Activated CD4-positive, alpha-beta T cell treated with anti-CD3 and anti-CD28 coated beads, Interleukin-2, amount 50 U/mL, for 24 hours (primary cell): ENCODE measurements at regions not wholly inside any gene's neighbourhood (a gene's known extent, or its start where the extent isn't known, plus 50 kb on each side); places are given as distances from the start of the nearest gene placed in this dataset.

Experiments used
- DNase-seq, 2 donors: peaks; one replicate each; pipeline ENCODE4 v3.0.0-alpha.2; 2020; ENCODE audit warnings: low read depth in 1 of 2, low spot score in 1 of 2

DNA sequence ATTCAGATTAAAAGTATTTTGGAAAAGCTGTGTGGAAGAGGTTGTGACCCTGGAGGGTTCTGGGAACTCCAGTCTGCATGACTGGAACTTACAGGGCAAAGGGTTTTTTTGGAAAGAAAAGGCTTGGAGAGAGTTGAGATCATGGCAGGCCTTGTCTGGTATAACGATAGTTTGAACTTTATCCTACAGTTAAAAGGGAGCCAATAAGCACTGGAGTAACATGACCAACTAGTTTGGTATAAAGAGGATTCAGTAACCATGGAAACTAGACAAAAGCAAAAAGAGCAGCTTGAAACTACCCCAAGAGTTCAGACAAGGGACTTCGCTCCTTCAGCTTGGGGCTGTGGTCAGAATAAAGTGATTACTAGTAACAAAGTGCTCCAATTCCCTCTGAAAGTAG, 151.2 kb upstream of the TMCO5A start:
- no peak for DNase-seq

DNA sequence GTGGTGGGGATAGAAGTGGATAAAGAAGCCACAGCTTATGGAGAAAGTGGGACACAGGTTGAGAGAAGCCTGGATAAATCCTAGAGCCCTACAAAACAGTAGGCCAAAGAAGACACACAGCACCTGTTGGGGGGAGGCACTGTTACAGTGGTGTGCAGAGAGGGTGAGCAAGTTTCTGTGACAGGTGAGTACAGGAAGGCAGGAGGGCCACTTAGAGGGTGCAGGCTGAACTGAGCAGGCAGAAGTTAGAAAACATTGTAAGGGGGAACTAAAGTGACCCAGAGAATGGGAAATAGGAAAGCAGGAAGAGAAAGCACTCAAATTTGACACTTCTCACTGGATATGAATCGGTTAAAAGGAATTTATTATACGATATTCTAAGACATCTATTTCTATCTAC, 146.1 kb upstream of the TMCO5A start:
- DNase-seq = no peak

- DNase-seq = no peak
These were observed 145.6 kb upstream of the TMCO5A start for GRCh38 chr15:37788767-37789396.

DNA sequence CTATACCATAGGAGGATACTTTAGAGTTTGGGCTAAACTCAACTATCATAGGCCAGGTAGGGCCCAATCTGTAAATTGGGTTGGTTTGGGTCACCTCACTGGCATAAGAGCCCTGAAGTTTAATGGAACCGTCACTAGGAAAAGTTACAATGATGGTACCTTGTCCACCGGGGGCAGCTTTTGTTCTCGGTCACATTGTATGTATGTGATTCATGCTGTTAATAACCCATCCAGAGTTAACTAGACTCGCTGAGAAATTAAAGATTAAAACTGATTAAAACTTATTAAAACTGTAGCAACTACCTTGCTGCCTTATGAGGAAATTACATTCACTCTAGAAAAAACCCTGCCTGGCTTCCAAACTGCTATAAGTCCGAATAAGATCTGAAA, 145.0 kb upstream of the TMCO5A start:
- DNase-seq = no peak

- DNase-seq = no peak
These were observed 144.6 kb upstream of the TMCO5A start for GRCh38 chr15:37789881-37790280.

DNA sequence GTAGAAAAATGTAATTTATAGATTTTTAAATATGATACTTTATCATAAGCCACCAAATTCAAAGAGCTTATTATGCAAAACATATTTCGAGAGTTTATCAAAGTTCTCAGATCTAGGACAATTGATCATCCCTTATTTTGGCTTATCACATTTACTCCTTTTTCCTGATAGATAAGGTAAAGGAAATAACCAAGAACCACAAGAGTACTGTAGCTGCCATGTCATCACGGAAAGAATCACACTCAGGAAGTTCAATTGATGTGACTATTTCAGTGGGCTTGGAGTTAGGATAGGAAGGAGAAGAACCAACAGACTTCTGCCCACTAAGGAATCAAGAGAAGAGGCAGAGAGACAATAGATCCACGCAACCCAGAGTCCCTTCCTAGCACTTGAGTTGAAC, 142.7 kb upstream of the TMCO5A start:
- DNase-seq = no peak

DNA sequence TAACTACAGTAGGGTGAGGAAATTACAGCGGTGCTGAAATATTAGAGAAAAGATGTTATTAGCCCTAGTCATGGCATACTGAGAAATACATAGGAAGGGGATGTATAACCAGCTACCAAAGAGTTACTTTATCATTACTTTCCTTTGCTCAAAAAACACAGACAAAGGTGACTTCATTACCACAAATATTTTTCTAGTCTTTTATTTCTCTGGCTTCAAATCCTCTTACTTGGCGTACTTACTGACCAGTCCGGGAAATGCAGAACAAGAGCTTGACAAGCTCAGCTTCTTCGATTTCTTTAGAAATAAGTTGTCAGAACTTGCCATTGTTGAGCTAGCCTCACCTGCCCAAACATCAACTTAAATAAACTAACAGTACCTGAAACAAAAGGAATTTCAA, 142.1 kb upstream of the TMCO5A start:
- DNase-seq = no peak

- no peak for DNase-seq
These were observed 140.6 kb upstream of the TMCO5A start for GRCh38 chr15:37793851-37794250.

GRCh38 chr15:37794947-37795346, 139.5 kb upstream of the TMCO5A start:
- no peak for DNase-seq

GRCh38 chr15:37801529-37801928, 132.9 kb upstream of the TMCO5A start:
- DNase-seq = no peak

DNA sequence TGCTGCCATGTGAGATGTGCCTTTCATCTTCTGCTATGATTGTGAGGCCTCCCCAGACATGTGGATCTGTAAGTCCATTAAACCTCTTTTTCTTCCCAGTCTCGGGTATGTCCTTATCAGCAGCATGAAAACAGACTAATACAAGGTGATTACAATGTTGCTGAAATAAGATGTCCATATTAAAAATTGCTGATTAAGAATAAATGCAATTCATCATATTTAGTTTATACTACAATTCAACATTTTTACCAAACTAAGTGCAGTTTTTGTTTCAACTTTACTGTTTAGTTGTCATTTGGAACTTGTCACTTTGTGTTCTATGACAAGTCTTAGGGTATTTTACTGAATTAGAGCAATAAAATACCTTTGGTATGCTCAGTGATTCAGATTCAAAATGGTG, 127.6 kb upstream of the TMCO5A start:
- no peak for DNase-seq

GRCh38 chr15:37810381-37810780, 124.1 kb upstream of the TMCO5A start:
- DNase-seq = no peak

GRCh38 chr15:37813306-37813705, 121.1 kb upstream of the TMCO5A start:
- DNase-seq = no peak

- no peak for DNase-seq
These were observed 119.5 kb upstream of the TMCO5A start for GRCh38 chr15:37814847-37815515.

GRCh38 chr15:37818152-37818677, 116.2 kb upstream of the TMCO5A start:
- no peak for DNase-seq

DNA sequence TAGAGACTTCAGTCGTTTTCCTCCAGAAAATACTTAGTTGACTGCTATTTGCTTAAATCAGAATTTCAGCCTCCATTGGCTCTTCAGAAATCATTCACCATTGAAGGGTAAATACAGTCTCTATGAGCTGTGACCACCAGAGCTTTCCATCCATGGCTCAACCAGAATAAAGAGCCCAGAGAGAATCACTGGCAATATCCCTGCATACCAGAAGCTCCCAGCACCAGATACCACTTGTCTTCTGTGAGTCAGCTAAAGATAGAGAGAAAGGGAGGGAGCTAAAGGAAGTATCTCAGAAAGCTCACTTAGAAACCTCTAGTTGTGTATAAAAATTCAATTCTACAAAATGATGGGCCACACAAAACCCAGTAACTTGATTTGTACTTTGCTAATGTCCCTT, 115.2 kb upstream of the TMCO5A start:
- no peak for DNase-seq

DNA sequence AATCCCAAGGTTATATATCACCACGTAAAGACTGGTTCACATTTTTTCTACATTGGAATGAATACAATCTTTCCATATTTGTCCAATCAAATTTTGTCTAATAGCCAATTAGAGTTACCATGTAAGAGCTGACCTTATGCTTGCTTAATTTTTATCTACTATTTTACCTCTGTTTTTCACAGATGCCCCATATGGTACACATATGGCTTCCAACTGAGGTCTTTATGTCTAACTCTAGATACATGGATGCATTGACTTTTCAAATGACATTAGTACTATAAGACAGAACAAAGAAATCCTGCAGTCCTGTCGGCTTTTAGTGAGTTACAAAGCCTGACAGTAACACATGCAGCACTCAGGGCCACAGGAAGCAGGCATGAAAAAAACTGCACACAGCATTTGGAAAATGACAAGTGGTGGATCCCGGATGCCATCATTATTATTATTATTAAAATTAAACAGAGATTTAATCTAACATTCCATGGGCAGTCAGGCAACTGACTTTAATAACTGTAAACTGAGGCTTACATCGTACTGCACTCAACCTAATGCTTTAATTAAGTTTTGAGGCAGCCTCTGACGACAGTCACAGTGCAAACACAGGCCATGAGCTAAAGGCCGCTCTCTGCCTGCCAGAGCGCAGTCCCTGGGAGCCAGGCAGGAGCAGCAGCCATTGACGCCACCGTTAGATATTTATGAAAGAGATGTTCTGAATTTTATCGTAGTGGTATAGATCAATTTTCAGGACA, 113.9 kb upstream of the TMCO5A start:
- DNase-seq = no peak

DNA sequence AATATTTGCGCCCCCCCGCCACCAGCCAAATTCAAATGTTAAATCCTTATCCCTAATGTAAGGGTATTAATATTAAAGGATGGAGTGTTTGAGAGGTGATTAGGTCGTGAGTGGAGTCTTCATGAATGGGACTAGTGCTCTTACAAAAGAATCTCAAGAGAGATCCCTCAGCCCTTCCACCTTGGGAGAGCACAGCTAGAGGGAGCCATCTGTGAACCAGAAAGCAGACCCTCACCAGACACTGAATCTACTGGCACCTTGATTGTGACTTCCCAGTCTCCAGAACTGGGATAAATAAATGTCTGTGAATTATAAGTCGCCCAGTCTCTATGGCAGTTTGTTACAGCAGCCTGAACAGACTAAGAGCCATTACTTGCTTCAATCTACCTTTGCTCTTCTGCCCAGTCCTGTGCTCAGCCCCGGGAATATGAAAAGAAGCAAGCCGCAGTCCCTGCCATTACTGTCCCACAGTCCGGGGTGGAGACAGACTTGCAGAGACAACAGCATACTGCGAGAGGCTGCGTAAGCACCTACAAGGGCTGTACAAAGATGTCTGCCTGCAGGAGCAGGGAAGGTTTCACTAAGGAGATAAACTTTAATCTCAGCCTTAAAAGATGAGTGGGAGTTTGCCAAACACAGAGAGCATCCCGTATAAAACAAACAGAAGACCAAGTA, 110.7 kb upstream of the TMCO5A start:
- DNase-seq = no peak

- DNase-seq = no peak
These were observed 109.6 kb upstream of the TMCO5A start for GRCh38 chr15:37824717-37825382.

- no peak for DNase-seq
These were observed 97.2 kb upstream of the TMCO5A start for GRCh38 chr15:37837276-37837675.

DNA sequence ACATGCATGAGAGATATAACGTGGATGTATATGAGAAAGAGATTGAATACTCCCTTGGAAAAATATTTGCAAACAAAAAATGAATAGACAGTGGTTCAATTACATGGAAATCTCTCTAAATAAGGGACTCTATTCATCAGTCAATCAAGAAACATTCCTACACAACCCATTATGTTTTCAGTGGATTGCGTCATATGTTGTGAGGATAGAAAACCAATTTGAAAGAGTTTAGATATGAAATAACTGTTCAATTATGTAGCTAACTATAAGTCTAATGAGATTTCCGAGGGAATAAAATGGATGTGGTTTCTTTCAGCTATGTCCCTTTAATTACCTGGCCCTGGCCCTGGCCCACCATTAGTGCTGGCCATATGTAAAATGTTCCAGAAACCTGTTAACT, 86.7 kb upstream of the TMCO5A start:
- no peak for DNase-seq
